Pancreas (tissue), 10 donors: ENCODE measurements at regions not wholly inside any gene's neighbourhood (a gene's known extent, or its start where the extent isn't known, plus 50 kb on each side); places are given as distances from the start of the nearest gene placed in this dataset.

Experiments
- ATAC-seq, 4 donors: fragments of 200-7000 bp; cut with Tn5 transposase; one replicate each; pipeline versions ENCODE4 v1.8.0 to v1.9.1; 2020; ENCODE audit warnings: mild to moderate bottlenecking in 4 of 4, moderate library complexity in 4 of 4
- DNase-seq, 6 donors: peaks; one replicate each; pipeline ENCODE4 v3.0.0-alpha.2; 2020
- FAIRE-seq: peaks from 2 replicates; lab custom pipeline; 2012; peaks lifted over from hg19 to GRCh38; lab: Jason Lieb, UNC
- H3K27ac ChIP-seq, 4 donors: fragments of 200-600 bp; sonication (generic); 1 replicate in 3 of 4; 2 replicates in 1 of 4; pipeline versions ENCODE4 v1.5.0 to v1.8.0; 2020
- H3K27me3 ChIP-seq, 4 donors: fragments of 200-600 bp; one replicate each; pipeline ENCODE4 v1.8.0; 2021
- H3K36me3 ChIP-seq, 3 donors: fragments of 200-600 bp; sonication (generic) in 1 of 3; one replicate each; pipeline versions ENCODE4 v1.5.0 to v1.8.0; 2020 to 2021
- H3K4me1 ChIP-seq, 3 donors: fragments of 200-600 bp; one replicate each; pipeline ENCODE4 v1.8.0; 2021
- H3K4me3 ChIP-seq, 4 donors: fragments of 200-600 bp; sonication (generic) in 2 of 4; one replicate each; pipeline versions ENCODE4 v1.5.0 to v1.8.0; 2020 to 2021
- H3K9me3 ChIP-seq, 4 donors: fragments of 200-600 bp; one replicate each; pipeline ENCODE4 v1.8.0; 2021
- WGBS, 2 donors: extraction: QIAGEN DNeasy Blood & Tissue Kit; methylation state at CpG; one replicate each; pipeline ENCODE4 v1.1.7; 2013; 5-methylcytosine and 5-hydroxymethylcytosine counted together
- intact Hi-C, 3 donors: fragments of 100-400 bp; cut with DNase I; formaldehyde crosslinking; loops; one replicate each; pipeline versions ENCODE4 v1.11.1 to v1.14.2; 2022
- TF ChIP-seq, protein P1 (sequence below), 4 donors: fragments of 200-600 bp; sonication (generic) in 3 of 4; IDR thresholded peaks; one replicate each; pipeline versions ENCODE4 v1.5.0 to v1.8.0; 2021; ENCODE audit warnings: antibody characterized with exemption in 4 of 4
- donor health status: healthy with polysubstance abuse.
- donor health status: DM: no; HTN: no; CAD: no; lungs with moderate emphysema.
- donor health status: DM: no; HTN: no; CAD: no.
- donor health status: control.
- donor health status: control.
- donor health status: Bipolar disorder and iron deficiency.
- donor health status: DM: yes; HTN: yes; CAD: no.
- donor health status: DM: no; HTN: no; CAD: no.
- donor health status: DM: no; HTN: no; CAD: no.
- donor health status: DM: yes; HTN: yes; CAD: no.

GRCh38 chr16:61289141-61289540 lies 747.1 kb downstream of the CDH8 start:
- intact Hi-C loops: no loop called here
- Histone ChIP-seq H3K4me3 (no peak overlapping the region), H3K9me3 (no peaks in the 10 kb centered on the region), H3K4me1 (no peaks in the 10 kb centered on the region), H3K36me3 (no peaks in the 10 kb centered on the region), H3K27me3 (no peaks in the 10 kb centered on the region), H3K27ac (no peak overlapping the region)
- ATAC-seq (no peak), DNase-seq (no peak), FAIRE-seq (no peak)
- TF ChIP-seq, protein P1, sequence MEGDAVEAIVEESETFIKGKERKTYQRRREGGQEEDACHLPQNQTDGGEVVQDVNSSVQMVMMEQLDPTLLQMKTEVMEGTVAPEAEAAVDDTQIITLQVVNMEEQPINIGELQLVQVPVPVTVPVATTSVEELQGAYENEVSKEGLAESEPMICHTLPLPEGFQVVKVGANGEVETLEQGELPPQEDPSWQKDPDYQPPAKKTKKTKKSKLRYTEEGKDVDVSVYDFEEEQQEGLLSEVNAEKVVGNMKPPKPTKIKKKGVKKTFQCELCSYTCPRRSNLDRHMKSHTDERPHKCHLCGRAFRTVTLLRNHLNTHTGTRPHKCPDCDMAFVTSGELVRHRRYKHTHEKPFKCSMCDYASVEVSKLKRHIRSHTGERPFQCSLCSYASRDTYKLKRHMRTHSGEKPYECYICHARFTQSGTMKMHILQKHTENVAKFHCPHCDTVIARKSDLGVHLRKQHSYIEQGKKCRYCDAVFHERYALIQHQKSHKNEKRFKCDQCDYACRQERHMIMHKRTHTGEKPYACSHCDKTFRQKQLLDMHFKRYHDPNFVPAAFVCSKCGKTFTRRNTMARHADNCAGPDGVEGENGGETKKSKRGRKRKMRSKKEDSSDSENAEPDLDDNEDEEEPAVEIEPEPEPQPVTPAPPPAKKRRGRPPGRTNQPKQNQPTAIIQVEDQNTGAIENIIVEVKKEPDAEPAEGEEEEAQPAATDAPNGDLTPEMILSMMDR (IDR thresholded peaks at IDR 0.05): no peak
- WGBS, 2 donors: 49 to 58% methylated on average over 2 of the region's 2 CpGs

GRCh38 chr16:61277849-61278248 lies 758.4 kb downstream of the CDH8 start:
- H3K27ac ChIP-seq: no peak overlapping the region
- 16 to 26% methylated on average over 2 of the region's 2 CpGs for WGBS, 2 donors
- intact Hi-C loops: no loop called here

GRCh38 chr16:61274211-61274610 lies 762.0 kb downstream of the CDH8 start:
- Histone ChIP-seq H3K9me3 (no peaks in the 10 kb centered on the region), H3K4me1 (no peaks in the 10 kb centered on the region), H3K4me3 (no peak overlapping the region), H3K36me3 (no peaks in the 10 kb centered on the region), H3K27me3 (no peaks in the 10 kb centered on the region), H3K27ac (no peak overlapping the region)
- intact Hi-C loops: no loop called here
- 64 to 67% methylated on average over 5 of the region's 5 CpGs for WGBS, 2 donors
- DNase-seq (no peak), ATAC-seq (no peak), FAIRE-seq (no peak)
- TF ChIP-seq, protein P1 (IDR thresholded peaks at IDR 0.05): no peak

More at GRCh38 chr16:61277849-61278248, 758.4 kb downstream of the CDH8 start:
- Histone ChIP-seq H3K4me3 (no peak overlapping the region), H3K36me3 (no peaks in the 10 kb centered on the region), H3K9me3 (peaks cover 0 to 5% (median 0%) of the 10 kb centered on the region in 4 donors), H3K4me1 (no peaks in the 10 kb centered on the region), H3K27me3 (no peaks in the 10 kb centered on the region)
- TF ChIP-seq, protein P1 (IDR thresholded peaks at IDR 0.05): no peak
- ATAC-seq (no peak), FAIRE-seq (no peak), DNase-seq (no peak)

GRCh38 chr16:61270726-61271125 lies 765.5 kb downstream of the CDH8 start:
- ATAC-seq (no peak), DNase-seq (no peak), FAIRE-seq (no peak)
- H3K4me3 ChIP-seq: no peak overlapping the region
- no peaks in the 10 kb centered on the region for H3K4me1 ChIP-seq
- no peak overlapping the region for H3K27ac ChIP-seq
- no peaks in the 10 kb centered on the region for H3K36me3 ChIP-seq
- intact Hi-C loops: no loop called here
- H3K27me3 ChIP-seq: no peaks in the 10 kb centered on the region
- H3K9me3 ChIP-seq: no peaks in the 10 kb centered on the region
- TF ChIP-seq, protein P1 (IDR thresholded peaks at IDR 0.05): no peak

- H3K27ac ChIP-seq: no peak overlapping the region
- no peak for DNase-seq
- FAIRE-seq: no peak
- H3K36me3 ChIP-seq: no peaks in the 10 kb centered on the region
- TF ChIP-seq, protein P1 (IDR thresholded peaks at IDR 0.05): no peak
- H3K4me3 ChIP-seq: no peak overlapping the region
- ATAC-seq: no peak
- no peaks in the 10 kb centered on the region for H3K9me3 ChIP-seq
- WGBS, 2 donors: 75 to 88% methylated on average over 1 of the region's 1 CpG
- intact Hi-C loops: no loop called here
- H3K4me1 ChIP-seq: no peaks in the 10 kb centered on the region
- H3K27me3 ChIP-seq: no peaks in the 10 kb centered on the region
These were observed 772.8 kb downstream of the CDH8 start for GRCh38 chr16:61263400-61263799.
